Body of pancreas (tissue), 4 donors: ENCODE measurements at regions not wholly inside any gene's neighbourhood (a gene's known extent, or its start where the extent isn't known, plus 50 kb on each side); places are given as distances from the start of the nearest gene placed in this dataset.
"Not testable (repeated sequence)": the region's sequence is repeated elsewhere in the genome, so short reads cannot be mapped to it uniquely, and the experiment has no call there.

Experiments used
- ATAC-seq: fragments of 150-250 bp; one replicate; pipeline ENCODE4 v1.9.1; 2016
- DNase-seq, 4 donors: peaks; one replicate each; pipeline ENCODE4 v3.0.0-alpha.2; 2019
- H3K27ac ChIP-seq, 4 donors: fragments of 200-600 bp; sonication (generic); 1 replicate in 3 of 4; 2 replicates in 1 of 4; pipeline versions ENCODE4 v1.5.1 to v1.6.1; 2016 to 2019; ENCODE audit warnings: mild to moderate bottlenecking in 1 of 4, mixed read lengths in 1 of 4, moderate library complexity in 1 of 4
- H3K27me3 ChIP-seq, 2 donors: fragments of 200-600 bp; sonication (generic); one replicate each; pipeline ENCODE4 v1.6.0; 2016; ENCODE audit warnings: mild to moderate bottlenecking in 1 of 2
- H3K36me3 ChIP-seq, 2 donors: fragments of 200-600 bp; sonication (generic); replicated peaks in 1 of 2; 2 replicates each; pipeline ENCODE4 v1.5.1; 2016; ENCODE audit warnings: low read depth in 2 of 2; ENCODE audit not compliant: insufficient read depth in 1 of 2
- H3K4me1 ChIP-seq: fragments of 200-600 bp; sonication (generic); one replicate; pipeline ENCODE4 v1.6.0; 2016
- H3K4me3 ChIP-seq, 2 donors: fragments of 200-600 bp; sonication (generic); 1 replicate in 1 of 2; 2 replicates in 1 of 2; pipeline ENCODE4 v1.5.1; 2016 to 2019
- H3K9me3 ChIP-seq, 3 donors: fragments of 200-600 bp; sonication (generic); 1 replicate in 2 of 3; 2 replicates in 1 of 3; pipeline ENCODE4 v1.5.1; 2016
- POLR2A ChIP-seq, 3 donors: fragments of 450-650 bp; IDR thresholded peaks; one replicate each; pipeline ENCODE4 v1.6.1; 2016; ENCODE audit warnings: antibody characterized with exemption in 3 of 3, mild to moderate bottlenecking in 2 of 3
- WGBS, 2 donors: methylation state at CpG; one replicate each; pipeline ENCODE4 v1.1.5; 2017; 5-methylcytosine and 5-hydroxymethylcytosine counted together
- intact Hi-C: fragments of 100-400 bp; cut with DNase I; formaldehyde crosslinking; loops from one replicate; pipeline ENCODE4 v1.15.1; 2023
- TF ChIP-seq, protein P1 (sequence below), 7 experiments: fragments of 450-650 bp in 4 of 7; fragments of 200-600 bp in 3 of 7; sonication (generic) in 3 of 7; IDR thresholded peaks; one replicate each; pipeline ENCODE4 v1.5.1; 2016 to 2019; ENCODE audit warnings: antibody characterized with exemption in 7 of 7

DNA sequence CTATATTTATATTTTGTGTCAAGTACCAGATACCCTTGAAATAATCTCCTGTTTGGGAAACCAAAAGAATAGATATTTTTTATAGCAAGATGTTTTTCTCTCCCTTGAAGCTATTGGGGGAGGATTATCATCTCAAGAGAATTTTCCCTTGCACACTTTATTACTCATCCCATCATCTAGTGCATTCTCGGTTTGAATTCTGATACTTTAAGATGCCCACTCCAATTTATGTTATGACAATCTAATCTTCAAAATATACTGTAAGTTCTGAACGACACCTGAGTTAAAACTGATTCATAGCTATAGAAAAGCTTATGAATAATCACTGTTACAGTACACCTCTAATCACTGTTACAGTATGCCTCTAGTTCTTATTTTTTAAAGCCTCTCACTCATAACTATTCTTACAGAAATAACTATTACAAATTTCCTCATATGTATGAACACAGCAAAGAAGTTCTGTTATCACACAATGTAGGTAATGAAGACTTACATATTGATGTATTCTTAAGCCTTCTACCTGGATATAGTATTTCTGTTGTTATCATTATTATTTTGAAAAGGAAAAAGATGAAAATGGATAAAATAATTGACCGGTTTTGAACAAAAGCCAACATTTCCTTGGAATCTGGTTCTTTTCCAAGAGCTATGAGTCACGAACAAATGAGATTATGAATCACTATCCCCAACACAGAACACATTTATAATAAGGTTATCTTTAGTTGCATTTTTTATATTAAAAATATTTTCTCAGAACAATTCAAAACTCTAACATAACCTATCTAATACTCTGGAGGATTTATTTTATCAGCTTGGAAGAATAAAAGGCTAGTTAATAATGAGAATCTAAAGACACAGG, 72.3 kb upstream of the FAM13C start:
- no peak for ATAC-seq
- no peak overlapping the region for H3K4me3 ChIP-seq
- peaks cover 3% of the 10 kb centered on the region for H3K4me1 ChIP-seq
- no peak overlapping the region for H3K27ac ChIP-seq
- no peaks in the 10 kb centered on the region for H3K27me3 ChIP-seq
- H3K9me3 ChIP-seq = no peaks in the 10 kb centered on the region
- TF ChIP-seq, protein P1, sequence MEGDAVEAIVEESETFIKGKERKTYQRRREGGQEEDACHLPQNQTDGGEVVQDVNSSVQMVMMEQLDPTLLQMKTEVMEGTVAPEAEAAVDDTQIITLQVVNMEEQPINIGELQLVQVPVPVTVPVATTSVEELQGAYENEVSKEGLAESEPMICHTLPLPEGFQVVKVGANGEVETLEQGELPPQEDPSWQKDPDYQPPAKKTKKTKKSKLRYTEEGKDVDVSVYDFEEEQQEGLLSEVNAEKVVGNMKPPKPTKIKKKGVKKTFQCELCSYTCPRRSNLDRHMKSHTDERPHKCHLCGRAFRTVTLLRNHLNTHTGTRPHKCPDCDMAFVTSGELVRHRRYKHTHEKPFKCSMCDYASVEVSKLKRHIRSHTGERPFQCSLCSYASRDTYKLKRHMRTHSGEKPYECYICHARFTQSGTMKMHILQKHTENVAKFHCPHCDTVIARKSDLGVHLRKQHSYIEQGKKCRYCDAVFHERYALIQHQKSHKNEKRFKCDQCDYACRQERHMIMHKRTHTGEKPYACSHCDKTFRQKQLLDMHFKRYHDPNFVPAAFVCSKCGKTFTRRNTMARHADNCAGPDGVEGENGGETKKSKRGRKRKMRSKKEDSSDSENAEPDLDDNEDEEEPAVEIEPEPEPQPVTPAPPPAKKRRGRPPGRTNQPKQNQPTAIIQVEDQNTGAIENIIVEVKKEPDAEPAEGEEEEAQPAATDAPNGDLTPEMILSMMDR (IDR thresholded peaks at IDR 0.05) = no peak
- no peak for TF ChIP-seq POLR2A (IDR thresholded peaks at IDR 0.05)
- WGBS, 2 donors = 26% methylated on average over 4 of the region's 4 CpGs
- no peak for DNase-seq
- intact Hi-C loops = no loop called here
- no peaks in the 10 kb centered on the region for H3K36me3 ChIP-seq

DNA sequence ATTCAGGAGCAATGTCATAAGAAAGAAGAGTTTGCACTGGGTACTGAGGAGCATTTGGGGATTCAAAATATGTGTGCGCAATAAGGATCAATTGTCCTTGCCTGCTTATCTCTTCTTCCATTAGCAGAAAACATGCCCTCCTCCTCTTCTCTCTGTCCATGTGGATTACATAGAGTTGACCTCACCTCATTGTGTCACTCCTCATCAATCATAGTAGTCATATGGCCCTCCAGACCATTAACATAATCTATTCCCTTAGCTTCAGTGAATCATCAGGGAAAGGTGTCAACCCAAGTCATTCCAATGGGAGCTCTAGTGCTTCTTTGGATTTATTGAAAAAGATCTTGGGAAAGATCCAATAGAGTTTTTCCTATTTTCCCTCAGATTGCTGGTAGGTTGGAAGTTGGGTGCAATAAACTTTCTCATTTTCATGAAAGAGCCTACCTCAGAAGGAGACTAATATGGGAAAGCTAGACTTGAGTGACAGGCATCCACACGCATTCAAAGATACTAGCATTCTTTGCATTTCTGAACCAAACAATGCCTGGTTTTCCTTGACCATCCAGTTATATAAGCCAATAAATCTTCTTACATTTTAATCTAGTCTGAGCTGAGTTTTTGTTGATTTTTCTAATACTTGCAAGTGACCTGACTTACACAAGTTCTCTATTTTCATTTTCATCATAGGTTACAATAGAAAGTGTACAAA, 71.5 kb upstream of the FAM13C start:
- Histone ChIP-seq H3K9me3 (no peaks in the 10 kb centered on the region), H3K4me1 (peaks cover 3% of the 10 kb centered on the region), H3K27ac (no peak overlapping the region), H3K36me3 (no peaks in the 10 kb centered on the region), H3K4me3 (no peak overlapping the region), H3K27me3 (no peaks in the 10 kb centered on the region)
- WGBS, 2 donors = 56 to 73% methylated on average over 2 of the region's 2 CpGs
- DNase-seq (no peak), ATAC-seq (no peak)
- no peak for TF ChIP-seq POLR2A (IDR thresholded peaks at IDR 0.05)
- TF ChIP-seq, protein P1 (IDR thresholded peaks at IDR 0.05) = no peak
- intact Hi-C loops = no loop called here

DNA sequence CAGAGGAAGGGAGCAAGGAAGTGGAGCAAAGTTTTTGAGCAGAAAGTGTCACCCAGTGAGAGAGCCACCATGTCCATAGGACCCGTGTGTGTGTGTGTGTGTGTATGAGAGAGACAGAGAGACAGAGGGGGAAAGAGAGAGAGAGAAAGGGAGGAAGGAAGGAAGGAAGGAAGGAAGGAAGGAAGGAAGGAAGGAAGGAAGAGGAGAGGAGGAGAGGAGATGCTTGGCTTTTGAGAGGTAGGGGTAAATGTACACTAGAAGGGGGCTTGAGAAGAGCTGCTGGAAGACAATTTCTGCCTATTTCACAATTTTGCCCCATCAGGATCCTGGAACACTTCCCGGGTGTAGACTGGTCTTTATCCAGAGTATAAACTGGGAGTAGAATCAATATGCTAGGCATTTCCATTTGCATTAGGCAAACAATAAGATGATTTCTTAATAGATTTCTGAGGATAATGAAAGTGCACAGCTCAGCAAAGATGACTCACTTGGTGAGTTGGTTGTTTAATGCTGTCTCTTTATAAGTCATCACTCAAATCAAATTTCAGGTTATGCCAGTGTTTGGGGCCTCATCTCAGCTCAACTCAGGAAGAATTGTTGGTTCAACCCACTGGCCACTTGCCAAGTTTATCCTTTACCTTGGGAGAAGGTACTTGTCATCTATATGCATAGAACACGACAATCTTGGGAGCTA, 70.0 kb upstream of the FAM13C start:
- TF ChIP-seq, protein P1 (IDR thresholded peaks at IDR 0.05) = no peak
- TF ChIP-seq POLR2A (IDR thresholded peaks at IDR 0.05) = no peak
- DNase-seq = no peak
- intact Hi-C loops = no loop called here

DNA sequence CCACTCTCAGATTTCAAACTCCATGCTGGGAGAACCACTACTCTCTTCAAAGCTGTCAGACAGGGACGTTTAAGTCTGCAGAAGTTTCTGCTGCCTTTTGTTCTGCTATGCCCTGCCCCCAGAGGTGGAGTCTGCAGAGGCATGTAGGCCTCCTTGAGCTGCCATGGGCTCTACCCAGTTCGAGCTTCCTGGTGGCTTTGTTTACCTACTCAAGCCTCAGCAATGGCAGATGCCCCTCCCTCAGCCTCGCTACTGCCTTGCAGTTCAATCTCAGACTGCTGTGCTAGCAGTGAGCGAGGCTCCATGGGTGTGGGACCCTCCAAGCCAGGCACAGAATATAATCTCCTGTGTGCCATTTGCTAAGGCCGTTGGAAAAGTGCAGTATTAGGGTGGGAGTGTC, 51.4 kb upstream of the FAM13C start:
- H3K27ac ChIP-seq, H3K36me3 ChIP-seq, H3K9me3 ChIP-seq, DNase-seq, intact Hi-C loops, ATAC-seq, H3K27me3 ChIP-seq, H3K4me3 ChIP-seq, H3K4me1 ChIP-seq: not testable (repeated sequence)
- WGBS, 2 donors = 44% methylated on average over 5 of the region's 5 CpGs; no CpG with 5 or more reads in 1 of the 2 donors

More for the DNA sequence above, 70.0 kb upstream of the FAM13C start:
- Histone ChIP-seq H3K4me1 (peaks cover 3% of the 10 kb centered on the region), H3K9me3 (no peaks in the 10 kb centered on the region), H3K4me3 (no peak overlapping the region), H3K36me3 (no peaks in the 10 kb centered on the region), H3K27ac (no peak overlapping the region), H3K27me3 (no peaks in the 10 kb centered on the region)
- ATAC-seq = no peak
- 59 to 62% methylated on average over 3 of the region's 3 CpGs for WGBS, 2 donors
